ENCODE measurements at regions not wholly inside any gene's neighbourhood (a gene's known extent, or its start where the extent isn't known, plus 50 kb on each side); places are given as distances from the start of the nearest gene placed in this dataset.

GRCh38 chr2:193861557-193861956 is 1666.8 kb upstream of the TMEFF2 start:
- TF ChIP-seq TAF1 (IDR thresholded peaks at IDR 0.05; ENCODE audit: borderline replicate concordance, low read depth, low read length), result no peak
- no peak for TF ChIP-seq POLR2A (IDR thresholded peaks at IDR 0.05; ENCODE audit: low read depth, low read length)
- no peak for TF ChIP-seq POLR2AphosphoS5 (IDR thresholded peaks at IDR 0.05; ENCODE audit: low read depth, low read length)

All from GM12892 (cell line).